ENCODE measurements at regions not wholly inside any gene's neighbourhood (a gene's known extent, or its start where the extent isn't known, plus 50 kb on each side); places are given as distances from the start of the nearest gene placed in this dataset.

GRCh38 chr4:12586242-12587006, 897.7 kb downstream of the RAB28 start:
- H3K4me2 ChIP-seq (ENCODE audit: low read length) = no peak overlapping the region
- no peak overlapping the region for H3K27ac ChIP-seq (ENCODE audit: low read length)
- no peak overlapping the region for H3K4me3 ChIP-seq (ENCODE audit: low read length)
- TF ChIP-seq EZH2 (IDR thresholded peaks at IDR 0.05; ENCODE audit: low read length, unreplicated experiment) (no peak), EZH2phosphoT487 (IDR thresholded peaks at IDR 0.05; ENCODE audit: borderline replicate concordance, low read length) (no peak)
- TF ChIP-seq, protein P1, sequence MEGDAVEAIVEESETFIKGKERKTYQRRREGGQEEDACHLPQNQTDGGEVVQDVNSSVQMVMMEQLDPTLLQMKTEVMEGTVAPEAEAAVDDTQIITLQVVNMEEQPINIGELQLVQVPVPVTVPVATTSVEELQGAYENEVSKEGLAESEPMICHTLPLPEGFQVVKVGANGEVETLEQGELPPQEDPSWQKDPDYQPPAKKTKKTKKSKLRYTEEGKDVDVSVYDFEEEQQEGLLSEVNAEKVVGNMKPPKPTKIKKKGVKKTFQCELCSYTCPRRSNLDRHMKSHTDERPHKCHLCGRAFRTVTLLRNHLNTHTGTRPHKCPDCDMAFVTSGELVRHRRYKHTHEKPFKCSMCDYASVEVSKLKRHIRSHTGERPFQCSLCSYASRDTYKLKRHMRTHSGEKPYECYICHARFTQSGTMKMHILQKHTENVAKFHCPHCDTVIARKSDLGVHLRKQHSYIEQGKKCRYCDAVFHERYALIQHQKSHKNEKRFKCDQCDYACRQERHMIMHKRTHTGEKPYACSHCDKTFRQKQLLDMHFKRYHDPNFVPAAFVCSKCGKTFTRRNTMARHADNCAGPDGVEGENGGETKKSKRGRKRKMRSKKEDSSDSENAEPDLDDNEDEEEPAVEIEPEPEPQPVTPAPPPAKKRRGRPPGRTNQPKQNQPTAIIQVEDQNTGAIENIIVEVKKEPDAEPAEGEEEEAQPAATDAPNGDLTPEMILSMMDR (conservative IDR thresholded peaks at IDR 0.05; ENCODE audit: low read depth, low read length) = no peak
- BruUV-seq (replicated peaks) = no TSS peak
- H3K27me3 ChIP-seq (ENCODE audit: low read length) = no peaks in the 10 kb centered on the region
- H2AFZ ChIP-seq (ENCODE audit: low read length) = no peak overlapping the region
- H3K9me2 ChIP-seq (replicated peaks; ENCODE audit: low read length) = no peaks in the 10 kb centered on the region
- no peaks in the 10 kb centered on the region for H3K79me2 ChIP-seq (ENCODE audit: low read length)
- ChIA-PET POLR2A (ENCODE audit: unreplicated experiment) (no interaction called here), CTCF (no interaction called here)
- no peaks in the 10 kb centered on the region for H4K20me1 ChIP-seq (ENCODE audit: low read length)
- no peak overlapping the region for H3K9ac ChIP-seq (ENCODE audit: low read length)
- H3K4me1 ChIP-seq (ENCODE audit: insufficient read depth, low read length) = no peaks in the 10 kb centered on the region
- H3F3A ChIP-seq (ENCODE audit: low read length, unreplicated experiment) = no peaks in the 10 kb centered on the region
- intact Hi-C loops (cut with micrococcal nuclease) = no loop called here
- no peaks in the 10 kb centered on the region for H3K36me3 ChIP-seq (ENCODE audit: low read depth, low read length)
- ATAC-seq (no peak), DNase-seq (no peak)
- no peaks in the 10 kb centered on the region for H3K9me3 ChIP-seq (ENCODE audit: low read length)

DNA sequence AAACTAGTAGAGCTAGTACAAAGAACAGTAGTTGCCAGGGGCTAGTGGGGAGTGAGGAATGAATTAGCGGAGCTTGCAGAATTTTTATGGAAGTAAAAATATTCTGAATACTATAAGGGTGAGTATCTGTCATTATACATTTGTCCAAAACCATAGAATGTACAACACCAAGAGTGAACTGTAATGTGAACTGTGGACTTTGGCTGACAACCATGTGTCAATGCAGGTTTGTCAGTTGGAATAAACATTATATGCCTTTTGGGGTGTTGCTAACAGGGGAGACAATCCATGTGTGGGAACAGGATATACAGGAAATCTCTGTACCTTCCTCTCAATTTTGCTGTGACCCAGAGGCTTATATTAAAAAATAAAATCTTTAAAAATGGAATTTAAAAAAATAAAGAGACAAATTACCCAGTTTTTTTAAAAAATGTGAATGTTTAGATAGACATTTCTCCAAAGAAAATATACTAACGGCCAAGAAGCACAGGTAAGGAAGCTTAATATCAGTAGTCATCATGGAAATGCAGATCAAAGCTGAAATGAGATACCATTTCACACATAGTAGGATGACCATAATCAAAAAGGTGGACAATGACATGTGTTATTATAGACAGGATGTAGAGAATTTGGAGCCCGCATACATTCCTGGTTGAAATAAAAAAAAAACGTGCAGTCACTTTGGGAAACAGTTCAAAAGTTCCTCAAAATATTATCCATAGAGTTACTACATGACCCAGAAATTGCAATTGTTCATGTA, 899.8 kb downstream of the RAB28 start:
- no TSS peak for BruUV-seq (replicated peaks)
- Histone ChIP-seq H3F3A (ENCODE audit: low read length, unreplicated experiment) (no peaks in the 10 kb centered on the region), H3K9ac (ENCODE audit: low read length) (no peak overlapping the region), H4K20me1 (ENCODE audit: low read length) (no peaks in the 10 kb centered on the region), H3K4me3 (ENCODE audit: low read length) (no peak overlapping the region), H3K36me3 (ENCODE audit: low read depth, low read length) (no peaks in the 10 kb centered on the region), H3K27me3 (ENCODE audit: low read length) (no peaks in the 10 kb centered on the region), H3K27ac (ENCODE audit: low read length) (no peak overlapping the region), H3K9me2 (replicated peaks; ENCODE audit: low read length) (no peaks in the 10 kb centered on the region), H2AFZ (ENCODE audit: low read length) (no peak overlapping the region), H3K4me2 (ENCODE audit: low read length) (no peak overlapping the region), H3K9me3 (ENCODE audit: low read length) (no peaks in the 10 kb centered on the region), H3K79me2 (ENCODE audit: low read length) (no peaks in the 10 kb centered on the region), H3K4me1 (ENCODE audit: insufficient read depth, low read length) (no peaks in the 10 kb centered on the region)
- intact Hi-C loops (cut with micrococcal nuclease) = no loop called here
- POLR2A ChIA-PET (ENCODE audit: unreplicated experiment) = no interaction called here
- no peak for DNase-seq
- TF ChIP-seq, protein P1 (conservative IDR thresholded peaks at IDR 0.05; ENCODE audit: low read depth, low read length) = no peak
- TF ChIP-seq EZH2 (IDR thresholded peaks at IDR 0.05; ENCODE audit: low read length, unreplicated experiment) (no peak), EZH2phosphoT487 (IDR thresholded peaks at IDR 0.05; ENCODE audit: borderline replicate concordance, low read length) (no peak)
- ATAC-seq = no peak
- CTCF ChIA-PET = no interaction called here

DNA sequence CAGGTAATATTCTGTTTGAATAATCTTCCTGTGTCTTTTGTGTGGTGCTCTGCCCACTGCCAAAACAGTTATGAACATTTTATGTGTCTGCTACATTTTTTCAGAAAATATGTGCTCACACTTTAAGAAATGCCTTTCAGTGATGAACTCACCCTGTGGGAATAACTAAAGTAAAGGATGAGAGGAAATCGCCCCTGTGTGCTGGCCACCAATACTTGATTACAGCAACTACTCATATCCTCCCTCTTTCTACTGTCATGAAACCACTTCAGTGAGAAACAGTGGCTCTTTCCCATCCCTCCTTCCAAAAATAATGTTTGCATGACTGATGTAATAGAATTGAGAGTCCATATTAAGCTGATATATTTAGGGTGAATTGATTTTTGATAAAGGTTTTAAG, 900.9 kb downstream of the RAB28 start:
- BruUV-seq (replicated peaks) = no TSS peak
- Histone ChIP-seq H3K27me3 (ENCODE audit: low read length) (no peaks in the 10 kb centered on the region), H2AFZ (ENCODE audit: low read length) (no peak overlapping the region), H3K4me3 (ENCODE audit: low read length) (no peak overlapping the region), H3K9ac (ENCODE audit: low read length) (no peak overlapping the region), H3F3A (ENCODE audit: low read length, unreplicated experiment) (no peaks in the 10 kb centered on the region), H3K9me3 (ENCODE audit: low read length) (no peaks in the 10 kb centered on the region), H3K36me3 (ENCODE audit: low read depth, low read length) (no peaks in the 10 kb centered on the region), H4K20me1 (ENCODE audit: low read length) (no peaks in the 10 kb centered on the region), H3K79me2 (ENCODE audit: low read length) (no peaks in the 10 kb centered on the region), H3K4me2 (ENCODE audit: low read length) (no peak overlapping the region), H3K27ac (ENCODE audit: low read length) (no peak overlapping the region), H3K9me2 (replicated peaks; ENCODE audit: low read length) (no peaks in the 10 kb centered on the region), H3K4me1 (ENCODE audit: insufficient read depth, low read length) (no peaks in the 10 kb centered on the region)
- ChIA-PET CTCF (no interaction called here), POLR2A (ENCODE audit: unreplicated experiment) (no interaction called here)
- intact Hi-C loops (cut with micrococcal nuclease) = no loop called here
- no peak for DNase-seq
- no peak for ATAC-seq
- TF ChIP-seq EZH2 (IDR thresholded peaks at IDR 0.05; ENCODE audit: low read length, unreplicated experiment) (no peak), EZH2phosphoT487 (IDR thresholded peaks at IDR 0.05; ENCODE audit: borderline replicate concordance, low read length) (no peak)
- TF ChIP-seq, protein P1 (conservative IDR thresholded peaks at IDR 0.05; ENCODE audit: low read depth, low read length) = no peak

Measured in PC-3 (cell line).